Neural crest cell (in vitro differentiated cells): ENCODE measurements at regions not wholly inside any gene's neighbourhood (a gene's known extent, or its start where the extent isn't known, plus 50 kb on each side); places are given as distances from the start of the nearest gene placed in this dataset.
"Not testable (repeated sequence)": the region's sequence is repeated elsewhere in the genome, so short reads cannot be mapped to it uniquely, and the experiment has no call there.

Experiments used
- DNase-seq: peaks from one replicate; pipeline ENCODE4 v3.0.0; 2021; ENCODE audit warnings: low read depth, mixed read lengths, low spot score
- H3K27ac Mint-ChIP-seq: one replicate; pipeline ENCODE4 v1.8.0; 2021; ENCODE audit warnings: mild to moderate bottlenecking, mixed read lengths; ENCODE audit not compliant: unreplicated experiment
- H3K27me3 Mint-ChIP-seq: 2 replicates; pipeline ENCODE4 v1.8.0; 2021; ENCODE audit warnings: low read depth, mild to moderate bottlenecking, mixed read lengths
- H3K36me3 Mint-ChIP-seq: 2 replicates; pipeline ENCODE4 v1.8.0; 2021; ENCODE audit warnings: low read depth, mild to moderate bottlenecking, mixed read lengths
- H3K4me1 Mint-ChIP-seq: 2 replicates; pipeline ENCODE4 v1.8.0; 2021; ENCODE audit warnings: mixed read lengths
- H3K4me3 Mint-ChIP-seq: one replicate; pipeline ENCODE4 v1.8.0; 2021; ENCODE audit warnings: mild to moderate bottlenecking, mixed read lengths
- H3K9me3 Mint-ChIP-seq: 2 replicates; pipeline ENCODE4 v1.8.0; 2021; ENCODE audit warnings: mixed read lengths
- CTCF ChIP-seq: fragments of 200-600 bp; sonication (generic); conservative IDR thresholded peaks from 2 replicates; pipeline ENCODE4 v1.5.0; 2021; ENCODE audit warnings: antibody characterized with exemption, mild to moderate bottlenecking

GRCh38 chr6:119950681-119951080 is 601.1 kb upstream of the MAN1A1 start:
- H3K4me3 Mint-ChIP-seq, result no peak overlapping the region
- peaks cover 13% of the 10 kb centered on the region for H3K9me3 Mint-ChIP-seq
- no peak for TF ChIP-seq CTCF
- H3K4me1 Mint-ChIP-seq, result no peaks in the 10 kb centered on the region
- H3K36me3 Mint-ChIP-seq, result no peaks in the 10 kb centered on the region
- H3K27ac Mint-ChIP-seq, result no peak overlapping the region
- H3K27me3 Mint-ChIP-seq, result no peaks in the 10 kb centered on the region
- no peak for DNase-seq

GRCh38 chr6:119942078-119942752 is 592.7 kb upstream of the MAN1A1 start:
- Mint-ChIP-seq H3K4me3 (no peak overlapping the region), H3K36me3 (no peaks in the 10 kb centered on the region), H3K9me3 (peaks cover 9% of the 10 kb centered on the region), H3K27me3 (peaks cover 5% of the 10 kb centered on the region), H3K27ac (no peak overlapping the region), H3K4me1 (no peaks in the 10 kb centered on the region)
- DNase-seq, result no peak
- TF ChIP-seq CTCF, result no peak

GRCh38 chr6:119938752-119939151 is 589.2 kb upstream of the MAN1A1 start:
- DNase-seq, result no peak
- no peak for TF ChIP-seq CTCF
- H3K27me3 Mint-ChIP-seq, result peaks cover 5% of the 10 kb centered on the region

GRCh38 chr6:119934816-119935215 is 585.3 kb upstream of the MAN1A1 start:
- Mint-ChIP-seq H3K27ac (no peak overlapping the region), H3K36me3 (no peaks in the 10 kb centered on the region), H3K4me3 (no peak overlapping the region), H3K27me3 (peaks cover 2% of the 10 kb centered on the region), H3K9me3 (peaks cover 6% of the 10 kb centered on the region), H3K4me1 (no peaks in the 10 kb centered on the region)
- no peak for TF ChIP-seq CTCF
- no peak for DNase-seq

More at GRCh38 chr6:119938752-119939151, 589.2 kb upstream of the MAN1A1 start:
- Mint-ChIP-seq H3K4me1 (no peaks in the 10 kb centered on the region), H3K36me3 (no peaks in the 10 kb centered on the region), H3K9me3 (peaks cover 9% of the 10 kb centered on the region), H3K27ac (no peak overlapping the region), H3K4me3 (no peak overlapping the region)

GRCh38 chr6:119929121-119929520 is 579.6 kb upstream of the MAN1A1 start:
- no peak for TF ChIP-seq CTCF
- Mint-ChIP-seq H3K36me3 (peaks cover 4% of the 10 kb centered on the region), H3K4me3 (no peak overlapping the region), H3K27ac (no peak overlapping the region), H3K9me3 (peaks cover 15% of the 10 kb centered on the region), H3K4me1 (no peaks in the 10 kb centered on the region), H3K27me3 (no peaks in the 10 kb centered on the region)
- DNase-seq, result no peak

- not testable (repeated sequence) for H3K27ac Mint-ChIP-seq, H3K4me3 Mint-ChIP-seq, H3K4me1 Mint-ChIP-seq, H3K36me3 Mint-ChIP-seq, DNase-seq, H3K27me3 Mint-ChIP-seq
- peaks cover 17% of the 10 kb centered on the region for H3K9me3 Mint-ChIP-seq
Observed at GRCh38 chr6:119924888-119925287, 575.3 kb upstream of the MAN1A1 start.
